Chondrocyte (in vitro differentiated cells): ENCODE measurements at regions not wholly inside any gene's neighbourhood (a gene's known extent, or its start where the extent isn't known, plus 50 kb on each side); places are given as distances from the start of the nearest gene placed in this dataset.
A peak's percentile ranks its signal among the peaks of the same experiment; 100 is the strongest.

Experiments used
- DNase-seq: peaks from one replicate; pipeline ENCODE4 v3.0.0; 2021; ENCODE audit warnings: mixed read lengths, low spot score
- H3K27ac Mint-ChIP-seq: one replicate; pipeline ENCODE4 v1.8.0; 2021; ENCODE audit warnings: mild to moderate bottlenecking, moderate library complexity, mixed read lengths; ENCODE audit not compliant: unreplicated experiment
- H3K27me3 Mint-ChIP-seq: 2 replicates; pipeline ENCODE4 v1.8.0; 2021; ENCODE audit warnings: low read depth, mixed read lengths
- H3K36me3 Mint-ChIP-seq: 2 replicates; pipeline ENCODE4 v1.8.0; 2021; ENCODE audit warnings: low read depth, mixed read lengths
- H3K4me1 Mint-ChIP-seq: 2 replicates; pipeline ENCODE4 v1.8.0; 2021; ENCODE audit warnings: low read depth, mild to moderate bottlenecking, mixed read lengths
- H3K4me3 Mint-ChIP-seq: one replicate; pipeline ENCODE4 v1.8.0; 2021; ENCODE audit warnings: mild to moderate bottlenecking, moderate library complexity, mixed read lengths; ENCODE audit not compliant: unreplicated experiment
- H3K9me3 Mint-ChIP-seq: 2 replicates; pipeline ENCODE4 v1.8.0; 2021; ENCODE audit warnings: low read depth, mixed read lengths
- CTCF ChIP-seq: fragments of 200-600 bp; sonication (generic); IDR thresholded peaks from 2 replicates; pipeline ENCODE4 v1.5.0; 2021; ENCODE audit warnings: antibody characterized with exemption, mild to moderate bottlenecking, moderate library complexity

GRCh38 chr6:14796974-14797762 lies 448.7 kb upstream of the JARID2 start:
- Mint-ChIP-seq H3K27ac (peak overlapping the region; percentile 39), H3K36me3 (peaks cover 2% of the 10 kb centered on the region), H3K27me3 (no peaks in the 10 kb centered on the region), H3K4me3 (no peak overlapping the region), H3K9me3 (peaks cover 5% of the 10 kb centered on the region), H3K4me1 (peaks cover 13% of the 10 kb centered on the region)
- no peak for TF ChIP-seq CTCF
- no peak for DNase-seq

GRCh38 chr6:14797875-14798593 lies 447.8 kb upstream of the JARID2 start:
- no peak for TF ChIP-seq CTCF
- H3K4me3 Mint-ChIP-seq: no peak overlapping the region
- H3K4me1 Mint-ChIP-seq: peaks cover 19% of the 10 kb centered on the region
- no peaks in the 10 kb centered on the region for H3K27me3 Mint-ChIP-seq
- H3K36me3 Mint-ChIP-seq: peaks cover 2% of the 10 kb centered on the region
- DNase-seq: no peak
- peak overlapping the region; percentile 39 for H3K27ac Mint-ChIP-seq
- peaks cover 5% of the 10 kb centered on the region for H3K9me3 Mint-ChIP-seq

- Mint-ChIP-seq H3K36me3 (peaks cover 2% of the 10 kb centered on the region), H3K4me3 (no peak overlapping the region), H3K27ac (no peak overlapping the region), H3K27me3 (no peaks in the 10 kb centered on the region), H3K4me1 (peaks cover 19% of the 10 kb centered on the region), H3K9me3 (peaks cover 5% of the 10 kb centered on the region)
- no peak for DNase-seq
- TF ChIP-seq CTCF: no peak
Observed at GRCh38 chr6:14798594-14798982, 447.3 kb upstream of the JARID2 start.

- Mint-ChIP-seq H3K27ac (no peak overlapping the region), H3K36me3 (peaks cover 2% of the 10 kb centered on the region), H3K4me3 (no peak overlapping the region), H3K9me3 (peaks cover 5% of the 10 kb centered on the region), H3K4me1 (peaks cover 23% of the 10 kb centered on the region), H3K27me3 (no peaks in the 10 kb centered on the region)
- DNase-seq: no peak
- no peak for TF ChIP-seq CTCF
Observed at GRCh38 chr6:14798996-14799588, 446.8 kb upstream of the JARID2 start.

- no peak for DNase-seq
- Mint-ChIP-seq H3K4me1 (peaks cover 30% of the 10 kb centered on the region), H3K27ac (no peak overlapping the region), H3K36me3 (peaks cover 2% of the 10 kb centered on the region), H3K4me3 (no peak overlapping the region), H3K27me3 (no peaks in the 10 kb centered on the region), H3K9me3 (peaks cover 5% of the 10 kb centered on the region)
- TF ChIP-seq CTCF: no peak
Observed at GRCh38 chr6:14799928-14800327, 445.9 kb upstream of the JARID2 start.
